SK-N-SH (cell line): ENCODE measurements at regions not wholly inside any gene's neighbourhood (a gene's known extent, or its start where the extent isn't known, plus 50 kb on each side); places are given as distances from the start of the nearest gene placed in this dataset.

Source experiments
- CTCF ChIA-PET: fragments of 300-600, 350-600 bp; formaldehyde crosslinking; extraction: SDS; loops from one replicate; lab custom pipeline; 2021; lab: Yijun Ruan, JAX
- POLR2A ChIA-PET: fragments of 350-600 bp; sonication (Branson Sonifier 250); formaldehyde crosslinking; extraction: SDS; loops from one replicate; lab custom pipeline; 2020; ENCODE audit warnings: antibody characterized with exemption, inconsistent platforms; lab: Yijun Ruan, JAX
- DNase-seq: peaks from one replicate; pipeline ENCODE4 v3.0.0; 2012
- H2AFZ ChIP-seq: fragments of 200-600 bp; sonication (generic); 2 replicates; pipeline ENCODE4 v1.8.1; 2016; ENCODE audit warnings: antibody characterized with exemption, mild to moderate bottlenecking, low read depth
- H3F3A ChIP-seq: fragments of 200-600 bp; sonication (generic); replicated peaks from 2 replicates; pipeline ENCODE3; 2016; ENCODE audit warnings: antibody characterized with exemption, mild to moderate bottlenecking; ENCODE audit not compliant: insufficient read depth
- H3K27ac ChIP-seq, 2 experiments: fragments of 200-500 bp in 1 of 2; fragments of 200-600 bp in 1 of 2; sonication (Bioruptor generic) in 1 of 2; sonication (generic), shearing (Covaris generic) in 1 of 2; 2 replicates each; pipeline versions ENCODE4 v1.5.1 to v1.6.1; 2014 to 2016; ENCODE audit warnings: low read depth in 2 of 2, inconsistent platforms in 1 of 2, low read length in 1 of 2, mild to moderate bottlenecking in 1 of 2, mixed read lengths in 1 of 2
- H3K27me3 ChIP-seq: fragments of 200-600 bp; sonication (generic), shearing (Covaris generic); 2 replicates; pipeline ENCODE4 v1.6.1; 2016; ENCODE audit warnings: mixed run types; ENCODE audit not compliant: insufficient read depth
- H3K36me3 ChIP-seq, 2 experiments: fragments of 200-500 bp in 1 of 2; fragments of 200-600 bp in 1 of 2; sonication (Bioruptor generic) in 1 of 2; sonication (generic) in 1 of 2; replicated peaks in 1 of 2; 2 replicates each; pipeline versions ENCODE3 to v1.5.1; 2014 to 2016; ENCODE audit warnings: low read length in 1 of 2, mild to moderate bottlenecking in 1 of 2; ENCODE audit not compliant: insufficient read depth in 2 of 2, control insufficient read depth in 1 of 2
- H3K4me1 ChIP-seq, 2 experiments: fragments of 200-500 bp in 1 of 2; fragments of 200-600 bp in 1 of 2; sonication (Bioruptor generic) in 1 of 2; sonication (generic), shearing (Covaris generic) in 1 of 2; 2 replicates each; pipeline versions ENCODE4 v1.5.1 to v1.6.1; 2014 to 2016; ENCODE audit warnings: low read depth in 1 of 2, low read length in 1 of 2, mixed run types in 1 of 2; ENCODE audit not compliant: insufficient read depth in 2 of 2, control insufficient read depth in 1 of 2
- H3K4me2 ChIP-seq: fragments of 200-600 bp; sonication (generic), shearing (Covaris generic); 2 replicates; pipeline ENCODE4 v1.6.1; 2017; ENCODE audit warnings: mixed run types
- H3K4me3 ChIP-seq, 2 experiments: fragments of 200-500 bp in 1 of 2; fragments of 200-600 bp in 1 of 2; sonication (Bioruptor generic) in 1 of 2; sonication (generic), shearing (Covaris generic) in 1 of 2; 2 replicates each; pipeline versions ENCODE4 v1.5.1 to v1.8.1; 2014 to 2016; ENCODE audit warnings: low read depth in 2 of 2, inconsistent platforms in 1 of 2, low read length in 1 of 2, mild to moderate bottlenecking in 1 of 2, mixed read lengths in 1 of 2, moderate library complexity in 1 of 2
- H3K79me2 ChIP-seq: fragments of 200-600 bp; sonication (generic); 2 replicates; pipeline ENCODE4 v1.8.1; 2017; ENCODE audit warnings: mild to moderate bottlenecking; ENCODE audit not compliant: insufficient read depth
- H3K9ac ChIP-seq: fragments of 200-600 bp; sonication (generic); 2 replicates; pipeline ENCODE4 v1.6.1; 2017; ENCODE audit warnings: mixed run types
- H3K9me2 ChIP-seq: fragments of 200-600 bp; sonication (generic); 2 replicates; pipeline ENCODE4 v1.6.1; 2017; ENCODE audit warnings: mixed run types
- H3K9me3 ChIP-seq: fragments of 200-600 bp; sonication (generic); 2 replicates; pipeline ENCODE4 v1.6.1; 2017; ENCODE audit warnings: mixed run types, mild to moderate bottlenecking, moderate library complexity
- H4K20me1 ChIP-seq: fragments of 200-600 bp; sonication (generic); 2 replicates; pipeline ENCODE4 v1.6.1; 2017; ENCODE audit warnings: mild to moderate bottlenecking, mixed run types; ENCODE audit not compliant: insufficient read depth
- EP300 ChIP-seq, 2 experiments: IDR thresholded peaks; 2 replicates each; pipeline versions ENCODE4 v1.4.0 to v1.6.1; 2012; ENCODE audit warnings: borderline replicate concordance in 1 of 2, low read depth in 1 of 2, low read length in 1 of 2
- FOSL2 ChIP-seq: IDR thresholded peaks from 2 replicates; pipeline ENCODE4 v1.4.0; 2012; ENCODE audit warnings: low read depth, mild to moderate bottlenecking, moderate library complexity, borderline replicate concordance
- FOXM1 ChIP-seq: IDR thresholded peaks from 2 replicates; pipeline ENCODE4 v1.4.0; 2012; ENCODE audit warnings: low read depth, mild to moderate bottlenecking
- GABPA ChIP-seq: IDR thresholded peaks from 2 replicates; pipeline ENCODE4 v1.4.0; 2012; ENCODE audit warnings: low read depth, mild to moderate bottlenecking
- JUND ChIP-seq: IDR thresholded peaks from 2 replicates; pipeline ENCODE4 v1.4.0; 2012
- MEF2A ChIP-seq: IDR thresholded peaks from 2 replicates; pipeline ENCODE4 v1.4.0; 2012; ENCODE audit warnings: low read depth, borderline replicate concordance
- MXI1 ChIP-seq: IDR thresholded peaks from 2 replicates; pipeline ENCODE4 v1.6.1; 2012; ENCODE audit warnings: mild to moderate bottlenecking, low read depth, low read length, improper control_type of control experiment
- NFIC ChIP-seq: IDR thresholded peaks from 2 replicates; pipeline ENCODE4 v1.4.0; 2012; ENCODE audit warnings: borderline replicate concordance
- PBX3 ChIP-seq: IDR thresholded peaks from 2 replicates; pipeline ENCODE4; 2012
- RFX5 ChIP-seq: IDR thresholded peaks from 2 replicates; pipeline ENCODE4 v1.6.1; 2012; ENCODE audit warnings: mild to moderate bottlenecking, improper control_type of control experiment, low read length
- SMC3 ChIP-seq: IDR thresholded peaks from 2 replicates; pipeline ENCODE4 v1.6.1; 2012; ENCODE audit warnings: low read depth, low read length, improper control_type of control experiment
- TCF12 ChIP-seq: IDR thresholded peaks from 2 replicates; pipeline ENCODE4 v1.4.0; 2012
- TEAD4 ChIP-seq: IDR thresholded peaks from 2 replicates; pipeline ENCODE4 v1.4.0; 2012; ENCODE audit warnings: mild to moderate bottlenecking, borderline replicate concordance; ENCODE audit not compliant: insufficient read depth
- USF1 ChIP-seq: IDR thresholded peaks from 2 replicates; pipeline ENCODE4 v1.4.0; 2012; ENCODE audit warnings: low read depth, borderline replicate concordance
- YY1 ChIP-seq: IDR thresholded peaks from 2 replicates; pipeline ENCODE4 v1.4.0; 2012; ENCODE audit warnings: low read depth, mild to moderate bottlenecking
- WGBS: methylation state at CpG from one replicate; pipeline ENCODE4 v1.1.6; 2017; ENCODE audit warnings: low lambda C conversion rate; 5-methylcytosine and 5-hydroxymethylcytosine counted together
- TF ChIP-seq, protein P1 (sequence below): fragments of 150-350 bp; IDR thresholded peaks from 2 replicates; pipeline ENCODE4 v1.6.1; 2017; ENCODE audit warnings: antibody characterized with exemption, low read length, low read depth, borderline replicate concordance

DNA sequence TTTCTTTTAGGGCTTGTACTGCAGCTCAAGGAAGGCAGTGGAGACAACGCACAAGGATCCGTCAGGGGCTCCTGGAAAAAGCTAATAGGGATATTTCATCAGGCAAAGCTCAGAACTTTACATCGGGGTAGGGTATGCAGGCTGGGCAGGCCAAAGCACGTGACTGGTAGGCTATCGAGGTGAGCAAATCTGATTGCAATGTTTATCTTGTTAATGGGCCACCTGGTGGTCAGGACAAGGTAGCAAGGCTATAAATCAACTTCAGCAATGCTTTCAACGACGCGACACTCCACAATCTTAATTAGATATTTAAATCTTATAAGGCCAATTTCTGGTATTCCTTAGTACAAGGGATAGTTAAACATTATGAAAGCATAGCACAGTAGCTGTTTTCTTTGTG, 1302.8 kb upstream of the EYS start (continued):
- TF ChIP-seq PBX3 (no peak), SMC3 (no peak), TEAD4 (no peak)
- TF ChIP-seq, protein P1, sequence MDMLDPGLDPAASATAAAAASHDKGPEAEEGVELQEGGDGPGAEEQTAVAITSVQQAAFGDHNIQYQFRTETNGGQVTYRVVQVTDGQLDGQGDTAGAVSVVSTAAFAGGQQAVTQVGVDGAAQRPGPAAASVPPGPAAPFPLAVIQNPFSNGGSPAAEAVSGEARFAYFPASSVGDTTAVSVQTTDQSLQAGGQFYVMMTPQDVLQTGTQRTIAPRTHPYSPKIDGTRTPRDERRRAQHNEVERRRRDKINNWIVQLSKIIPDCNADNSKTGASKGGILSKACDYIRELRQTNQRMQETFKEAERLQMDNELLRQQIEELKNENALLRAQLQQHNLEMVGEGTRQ: no peak

GRCh38 chr6:67003844-67004243, 1296.8 kb upstream of the EYS start:
- Histone ChIP-seq H4K20me1 (no peaks in the 10 kb centered on the region), H3K27me3 (no peaks in the 10 kb centered on the region), H3F3A (no peaks in the 10 kb centered on the region), H3K27ac (no peak overlapping the region), H3K9me2 (no peaks in the 10 kb centered on the region), H3K36me3 (no peaks in the 10 kb centered on the region), H3K4me2 (no peak overlapping the region), H3K4me3 (no peak overlapping the region), H3K79me2 (no peaks in the 10 kb centered on the region), H3K9ac (no peak overlapping the region), H3K4me1 (no peaks in the 10 kb centered on the region)
- POLR2A ChIA-PET: no interaction called here
- CTCF ChIA-PET: no interaction called here
- no peak for DNase-seq
- 52% methylated on average over 3 of the region's 3 CpGs for WGBS
- no peak for TF ChIP-seq USF1
- TF ChIP-seq GABPA: no peak
- no peak for TF ChIP-seq MXI1
- no peak for TF ChIP-seq FOSL2
- TF ChIP-seq PBX3: no peak
- no peak for TF ChIP-seq RFX5
- TF ChIP-seq JUND: no peak
- TF ChIP-seq MEF2A: no peak
- no peak for TF ChIP-seq NFIC
- TF ChIP-seq SMC3: no peak
- TF ChIP-seq FOXM1: no peak
- TF ChIP-seq YY1: no peak
- TF ChIP-seq, protein P1: no peak
- TF ChIP-seq EP300 (IDR thresholded peaks at IDR 0.05; ENCODE audit: borderline replicate concordance in 1 of 2, low read depth in 1 of 2, low read length in 1 of 2): no peak
- TF ChIP-seq TCF12: no peak
- TF ChIP-seq, all 33 proteins: peak for 0
- no peaks in the 10 kb centered on the region for H3K9me3 ChIP-seq
- no peak overlapping the region for H2AFZ ChIP-seq
